Daoy (cell line): ENCODE measurements at regions not wholly inside any gene's neighbourhood (a gene's known extent, or its start where the extent isn't known, plus 50 kb on each side); places are given as distances from the start of the nearest gene placed in this dataset.
"Not testable (repeated sequence)": the region's sequence is repeated elsewhere in the genome, so short reads cannot be mapped to it uniquely, and the experiment has no call there.

Experiments used
- DNase-seq: peaks from one replicate; pipeline ENCODE4 v3.0.0-alpha.2; 2015; ENCODE audit warnings: low read depth

- DNase-seq, result no peak
Measured at GRCh38 chr5:152608458-152608857, 203.4 kb upstream of the NMUR2 start.

- no peak for DNase-seq
Measured at GRCh38 chr5:152619756-152620155, 214.7 kb upstream of the NMUR2 start.

GRCh38 chr5:152622628-152623027 is 217.5 kb upstream of the NMUR2 start:
- no peak for DNase-seq

GRCh38 chr5:152623951-152624350 is 218.9 kb upstream of the NMUR2 start:
- no peak for DNase-seq

- DNase-seq, result no peak
Measured at GRCh38 chr5:152625696-152626095, 220.6 kb upstream of the NMUR2 start.

- no peak for DNase-seq
Measured at GRCh38 chr5:152631221-152631620, 226.1 kb upstream of the NMUR2 start.

- DNase-seq, result no peak
Measured at GRCh38 chr5:152632360-152632759, 227.3 kb upstream of the NMUR2 start.

GRCh38 chr5:152634586-152634985 is 229.5 kb upstream of the NMUR2 start:
- no peak for DNase-seq

GRCh38 chr5:152638996-152639552 is 234.0 kb upstream of the NMUR2 start:
- no peak for DNase-seq

GRCh38 chr5:152641970-152642805 is 237.1 kb upstream of the NMUR2 start:
- no peak for DNase-seq

- DNase-seq, result no peak
Measured at GRCh38 chr5:152642880-152643279, 237.8 kb upstream of the NMUR2 start.

- DNase-seq, result no peak
Measured at GRCh38 chr5:152644029-152644728, 239.1 kb upstream of the NMUR2 start.

GRCh38 chr5:152649609-152650008 is 244.5 kb upstream of the NMUR2 start:
- DNase-seq, result no peak

- DNase-seq, result no peak
Measured at GRCh38 chr5:152650413-152650812, 245.3 kb upstream of the NMUR2 start.

GRCh38 chr5:152659470-152659869 is 254.4 kb upstream of the NMUR2 start:
- DNase-seq, result not testable (repeated sequence)

- DNase-seq, result no peak
Measured at GRCh38 chr5:152673601-152674000, 268.5 kb upstream of the NMUR2 start.

GRCh38 chr5:152674403-152674802 is 269.3 kb upstream of the NMUR2 start:
- DNase-seq, result no peak

- DNase-seq, result no peak
Measured at GRCh38 chr5:152676196-152676595, 271.1 kb upstream of the NMUR2 start.

- no peak for DNase-seq
Measured at GRCh38 chr5:152683205-152683604, 278.1 kb upstream of the NMUR2 start.

GRCh38 chr5:152686931-152687330 is 281.9 kb upstream of the NMUR2 start:
- DNase-seq, result no peak

- DNase-seq, result peak; percentile 74
Measured at GRCh38 chr5:152688561-152689249, 283.6 kb upstream of the NMUR2 start.

- DNase-seq, result peak; percentile 12
Measured at GRCh38 chr5:152689250-152689711, 284.2 kb upstream of the NMUR2 start.
